Uterus (tissue), 2 donors: ENCODE measurements at regions not wholly inside any gene's neighbourhood (a gene's known extent, or its start where the extent isn't known, plus 50 kb on each side); places are given as distances from the start of the nearest gene placed in this dataset.

Source experiments
- POLR2A ChIP-seq, 2 donors: fragments of 450-650 bp; IDR thresholded peaks; one replicate each; pipeline ENCODE4 v1.6.1; 2016; ENCODE audit warnings: antibody characterized with exemption in 2 of 2, mild to moderate bottlenecking in 1 of 2, moderate library complexity in 1 of 2
- TF ChIP-seq, protein P1 (sequence below), 4 experiments: fragments of 200-600 bp in 2 of 4; fragments of 450-650 bp in 2 of 4; sonication (generic) in 2 of 4; IDR thresholded peaks; one replicate each; pipeline ENCODE4 v1.5.1; 2016 to 2019; ENCODE audit warnings: antibody characterized with exemption in 4 of 4, mild to moderate bottlenecking in 2 of 4, moderate library complexity in 1 of 4

DNA sequence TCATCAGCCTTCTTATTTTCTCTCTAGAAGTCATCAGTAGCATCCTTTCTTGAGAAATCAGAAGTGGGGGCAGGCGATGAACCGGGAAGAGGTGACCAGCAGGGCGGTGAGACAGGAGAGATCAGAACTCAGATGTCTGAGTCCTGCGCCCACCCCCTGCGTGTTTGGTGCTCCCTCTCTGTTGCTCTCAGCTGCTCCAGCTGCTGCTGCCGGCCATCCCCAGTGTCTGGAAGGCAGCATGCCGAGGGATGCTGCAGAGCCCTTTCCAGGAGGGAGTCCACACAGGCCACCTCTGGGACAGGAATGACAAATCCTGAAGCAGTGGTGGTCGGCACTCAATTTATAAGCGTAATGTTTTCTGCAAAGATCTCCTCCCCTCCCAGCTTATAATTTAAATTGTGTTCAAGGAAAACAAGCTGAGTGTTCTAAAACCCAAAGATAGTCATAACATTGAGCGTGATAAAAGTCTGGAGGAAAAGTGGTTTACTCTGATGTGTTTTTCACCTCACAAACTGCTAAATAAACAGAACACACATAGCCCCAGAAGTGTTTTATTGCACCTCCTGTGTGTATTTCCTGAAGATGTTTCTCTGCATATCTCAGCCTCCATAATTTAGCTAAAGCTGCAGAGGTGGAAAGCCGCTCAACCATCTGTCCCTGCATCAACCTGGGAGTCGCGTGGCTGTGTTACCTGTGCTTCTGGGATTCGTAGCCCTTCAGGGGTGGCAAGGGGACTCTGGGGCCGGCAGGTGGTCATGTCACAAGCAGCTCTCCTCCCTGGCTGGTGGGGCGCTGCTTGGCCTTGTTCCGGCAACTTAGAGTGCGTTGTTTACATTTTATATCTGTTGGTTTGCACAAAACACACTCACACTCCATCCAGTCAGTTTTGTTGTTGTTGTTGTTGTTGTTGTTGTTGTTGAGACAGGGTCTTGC, 191.2 kb downstream of the USP12 start:
- TF ChIP-seq, protein P1, sequence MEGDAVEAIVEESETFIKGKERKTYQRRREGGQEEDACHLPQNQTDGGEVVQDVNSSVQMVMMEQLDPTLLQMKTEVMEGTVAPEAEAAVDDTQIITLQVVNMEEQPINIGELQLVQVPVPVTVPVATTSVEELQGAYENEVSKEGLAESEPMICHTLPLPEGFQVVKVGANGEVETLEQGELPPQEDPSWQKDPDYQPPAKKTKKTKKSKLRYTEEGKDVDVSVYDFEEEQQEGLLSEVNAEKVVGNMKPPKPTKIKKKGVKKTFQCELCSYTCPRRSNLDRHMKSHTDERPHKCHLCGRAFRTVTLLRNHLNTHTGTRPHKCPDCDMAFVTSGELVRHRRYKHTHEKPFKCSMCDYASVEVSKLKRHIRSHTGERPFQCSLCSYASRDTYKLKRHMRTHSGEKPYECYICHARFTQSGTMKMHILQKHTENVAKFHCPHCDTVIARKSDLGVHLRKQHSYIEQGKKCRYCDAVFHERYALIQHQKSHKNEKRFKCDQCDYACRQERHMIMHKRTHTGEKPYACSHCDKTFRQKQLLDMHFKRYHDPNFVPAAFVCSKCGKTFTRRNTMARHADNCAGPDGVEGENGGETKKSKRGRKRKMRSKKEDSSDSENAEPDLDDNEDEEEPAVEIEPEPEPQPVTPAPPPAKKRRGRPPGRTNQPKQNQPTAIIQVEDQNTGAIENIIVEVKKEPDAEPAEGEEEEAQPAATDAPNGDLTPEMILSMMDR (IDR thresholded peaks at IDR 0.05) = no peak
- TF ChIP-seq POLR2A (IDR thresholded peaks at IDR 0.05) = no peak
